COR-L47 (cell line): ENCODE measurements at regions not wholly inside any gene's neighbourhood (a gene's known extent, or its start where the extent isn't known, plus 50 kb on each side); places are given as distances from the start of the nearest gene placed in this dataset.
"Not testable (repeated sequence)": the region's sequence is repeated elsewhere in the genome, so short reads cannot be mapped to it uniquely, and the experiment has no call there.

ENCODE experiments used
- DNase-seq: peaks from one replicate; lab custom pipeline; 2025; lab: John Stamatoyannopoulos, UW

DNA sequence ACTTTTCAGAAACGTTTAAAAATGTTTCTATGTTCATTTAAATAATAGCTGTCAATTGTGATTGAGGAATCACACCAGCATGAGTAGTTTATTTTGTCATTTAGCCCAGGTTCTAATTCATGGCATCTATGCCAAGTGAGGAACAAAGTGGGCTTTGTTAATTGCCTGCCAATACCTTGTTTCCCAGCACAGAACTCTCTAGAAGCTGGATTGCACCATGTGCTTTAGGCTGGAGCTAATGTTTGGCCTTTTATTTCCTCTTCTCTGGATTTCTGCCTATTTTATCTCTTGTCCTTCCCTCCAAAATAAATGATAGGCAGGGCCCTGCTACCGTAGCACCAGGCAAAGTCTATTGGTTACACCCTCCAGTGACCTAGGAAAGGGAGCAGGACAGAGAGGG is 109.9 kb upstream of the ITGB1 start:
- DNase-seq: no peak

DNA sequence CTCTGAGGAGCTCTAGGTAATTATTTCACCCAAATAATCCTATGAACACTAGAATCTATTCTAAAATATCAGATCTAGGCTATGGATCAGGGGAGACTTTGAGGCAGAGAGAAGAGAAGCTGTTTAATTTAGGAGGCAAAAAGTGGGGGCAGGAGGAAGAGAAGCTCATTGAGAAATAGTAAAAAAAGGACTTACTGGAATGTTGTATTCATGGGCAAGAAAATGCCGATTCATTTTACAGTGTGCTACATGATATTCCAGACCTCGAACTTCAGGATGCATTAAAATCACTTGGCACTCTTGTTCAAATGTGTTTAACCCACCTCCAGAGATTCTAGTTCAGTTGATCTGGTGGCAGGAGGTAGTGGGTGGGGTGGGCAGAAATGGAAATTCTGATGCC is 109.5 kb upstream of the ITGB1 start:
- DNase-seq: no peak

- no peak for DNase-seq
These were observed 108.7 kb upstream of the ITGB1 start for GRCh38 chr10:33066558-33067236.

DNA sequence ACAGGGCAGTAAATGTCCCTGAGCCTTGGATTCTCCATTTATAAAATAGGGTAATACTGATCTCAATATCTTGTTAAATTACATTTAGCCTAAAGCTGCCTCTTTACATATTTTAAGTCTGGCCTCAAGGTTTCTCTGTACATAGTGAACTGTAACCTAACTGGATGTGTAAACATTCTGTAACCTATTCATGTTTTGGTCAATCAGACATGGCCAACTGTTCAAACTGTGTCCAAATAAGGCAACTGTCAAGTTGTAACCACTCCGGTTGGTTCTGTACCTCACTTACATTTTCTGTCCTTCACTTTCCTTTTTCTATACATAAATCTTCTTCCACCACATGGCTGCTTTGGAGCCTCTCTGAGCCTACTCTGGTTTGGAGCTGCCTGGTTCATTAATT is 107.1 kb upstream of the ITGB1 start:
- no peak for DNase-seq

DNA sequence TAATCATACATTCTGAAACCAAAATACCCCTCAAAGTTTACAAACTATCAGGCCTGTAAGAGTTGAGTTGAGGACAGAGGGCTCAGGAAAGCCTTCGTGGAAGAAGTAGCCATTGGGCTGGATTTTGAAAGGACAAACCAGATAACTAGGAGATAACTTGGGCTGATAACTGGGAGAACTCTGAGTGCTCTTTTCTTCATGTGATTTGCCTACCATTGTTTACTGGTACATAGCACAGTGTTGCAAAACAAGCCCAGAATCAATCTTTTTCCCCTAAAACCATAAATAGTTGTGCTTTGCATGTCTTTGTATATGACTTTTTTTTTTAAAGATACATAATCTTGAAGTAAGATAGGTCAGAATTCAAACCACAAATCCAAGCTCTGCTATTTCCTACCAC is 106.7 kb upstream of the ITGB1 start:
- DNase-seq: no peak

- no peak for DNase-seq
These were observed 99.6 kb upstream of the ITGB1 start for GRCh38 chr10:33057620-33058019.

- DNase-seq: no peak
These were observed 99.0 kb upstream of the ITGB1 start for GRCh38 chr10:33056828-33057596.

DNA sequence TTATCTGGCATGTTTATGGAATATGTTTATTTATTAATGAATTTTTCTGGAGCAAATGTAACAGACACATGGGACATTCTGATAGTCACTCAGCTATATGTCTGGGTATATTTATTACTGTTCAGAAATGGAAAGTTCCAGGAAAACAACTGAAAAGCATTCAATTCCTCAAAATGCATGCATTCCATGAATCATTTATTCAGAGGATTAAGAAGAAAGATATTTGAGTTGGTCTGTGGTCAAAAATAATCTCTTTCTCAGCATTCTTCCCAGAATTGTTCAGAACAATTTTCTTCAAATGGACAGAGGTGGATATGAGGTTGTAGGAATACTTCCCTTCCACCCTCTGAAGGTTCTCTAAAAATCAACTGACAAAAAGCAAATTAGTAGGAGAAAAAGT is 97.6 kb upstream of the ITGB1 start:
- no peak for DNase-seq

DNA sequence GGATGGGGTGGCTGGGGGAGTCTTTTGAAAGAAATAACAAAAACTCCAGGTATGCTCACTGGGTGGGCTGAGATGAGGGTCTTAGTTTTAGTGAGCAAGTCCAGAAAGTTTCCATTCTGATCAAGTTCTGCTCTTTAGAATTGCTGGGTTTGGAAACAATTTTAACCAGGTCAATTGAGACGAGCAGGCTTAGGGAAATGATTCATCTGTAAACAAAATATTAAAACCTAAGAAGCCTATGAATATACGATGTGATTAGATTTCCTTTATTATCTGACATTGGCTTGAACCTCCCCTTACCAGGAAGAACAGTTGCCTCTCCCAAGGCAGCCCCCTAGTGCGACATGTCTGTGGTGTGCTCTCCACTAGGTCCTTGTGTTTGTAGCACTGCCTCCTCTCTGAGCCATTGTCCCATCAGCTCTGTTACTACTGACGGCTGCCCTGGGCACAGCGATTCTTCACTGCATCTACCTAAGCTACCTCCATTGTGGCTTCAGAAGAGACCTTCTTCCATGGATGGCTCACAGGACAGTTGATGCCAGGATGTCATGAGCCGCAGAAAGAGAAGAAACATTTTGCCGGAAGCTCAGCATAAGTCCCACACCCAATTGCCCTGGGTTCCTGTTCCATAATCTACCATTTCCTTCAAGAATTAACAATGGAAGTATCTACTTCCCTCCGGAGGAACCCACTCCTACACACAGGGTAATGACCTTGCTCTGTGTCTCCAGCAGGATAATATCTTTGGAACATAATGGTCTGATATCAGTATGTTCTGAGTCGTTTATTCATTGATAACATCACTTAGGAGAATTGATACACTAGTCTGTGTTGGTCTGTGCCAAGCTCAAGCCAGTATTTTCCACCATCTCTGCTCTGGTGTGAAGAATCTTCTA is 95.1 kb upstream of the ITGB1 start:
- no peak for DNase-seq

GRCh38 chr10:33052263-33052875 is 94.3 kb upstream of the ITGB1 start:
- DNase-seq: no peak

DNA sequence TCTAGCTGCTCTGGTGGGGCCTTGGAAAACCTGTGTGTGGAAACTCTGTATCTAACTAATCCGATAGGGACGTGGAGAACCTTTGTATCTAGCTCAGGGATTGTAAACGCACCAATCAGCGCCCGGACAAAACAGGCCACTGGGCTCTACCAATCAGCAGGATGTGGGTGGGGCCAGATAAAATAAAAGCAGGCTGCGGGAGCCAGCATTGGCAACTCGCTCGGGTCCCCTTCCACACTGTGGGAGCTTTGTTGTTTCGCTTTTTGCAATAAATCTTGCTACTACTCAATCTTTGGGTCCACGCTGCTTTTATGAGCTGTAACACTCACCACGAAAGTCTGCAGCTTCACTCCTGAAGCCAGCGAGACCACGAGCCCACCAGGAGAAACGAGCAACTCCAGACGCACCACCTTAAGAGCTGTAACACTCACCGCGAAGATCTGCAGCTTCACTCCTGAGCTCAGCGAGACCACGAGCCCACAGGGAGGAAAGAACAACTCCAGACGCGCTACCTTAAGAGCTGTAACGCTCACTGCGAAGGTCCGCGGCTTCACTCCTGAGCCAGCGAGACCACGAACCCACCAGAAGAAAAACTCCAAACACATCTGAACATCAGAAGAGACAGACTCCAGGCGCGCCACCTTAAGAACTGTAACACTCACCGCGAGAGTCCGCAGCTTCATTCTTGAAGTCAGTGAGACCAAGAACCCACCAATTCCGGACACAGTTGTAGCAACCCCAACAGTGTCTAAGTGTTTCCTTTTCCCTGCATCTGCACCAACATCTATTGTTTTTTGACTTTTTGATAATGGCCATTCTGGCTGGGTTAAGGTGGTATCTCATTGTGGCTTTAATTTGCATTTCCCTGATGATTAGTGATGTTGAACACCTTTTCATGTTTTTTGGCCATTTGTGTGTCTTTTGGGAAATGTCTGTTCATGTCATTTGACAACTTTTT is 92.2 kb upstream of the ITGB1 start:
- DNase-seq: not testable (repeated sequence)

DNA sequence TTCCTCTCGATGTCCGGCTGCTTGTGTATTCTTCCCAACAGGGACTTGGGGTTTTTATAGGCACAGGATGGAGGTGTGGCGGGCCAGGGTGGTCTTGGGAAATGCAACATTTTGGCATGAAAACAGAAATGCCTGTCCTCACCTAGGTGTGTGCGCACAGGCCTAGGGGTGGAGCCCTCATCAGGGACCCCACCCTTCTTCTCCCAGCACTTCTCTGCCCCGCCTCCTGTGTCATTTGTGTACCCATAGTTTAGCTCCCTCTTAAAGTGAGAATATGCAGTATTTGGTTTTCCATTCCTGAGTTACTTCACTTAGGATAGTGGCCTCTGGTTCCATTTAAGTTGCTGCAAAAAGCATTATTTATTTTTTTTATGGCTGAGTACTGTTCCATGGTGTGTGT is 90.2 kb upstream of the ITGB1 start:
- no peak for DNase-seq

- DNase-seq: no peak
These were observed 89.6 kb upstream of the ITGB1 start for GRCh38 chr10:33047655-33048054.

- no peak for DNase-seq
These were observed 88.8 kb upstream of the ITGB1 start for GRCh38 chr10:33046792-33047191.

DNA sequence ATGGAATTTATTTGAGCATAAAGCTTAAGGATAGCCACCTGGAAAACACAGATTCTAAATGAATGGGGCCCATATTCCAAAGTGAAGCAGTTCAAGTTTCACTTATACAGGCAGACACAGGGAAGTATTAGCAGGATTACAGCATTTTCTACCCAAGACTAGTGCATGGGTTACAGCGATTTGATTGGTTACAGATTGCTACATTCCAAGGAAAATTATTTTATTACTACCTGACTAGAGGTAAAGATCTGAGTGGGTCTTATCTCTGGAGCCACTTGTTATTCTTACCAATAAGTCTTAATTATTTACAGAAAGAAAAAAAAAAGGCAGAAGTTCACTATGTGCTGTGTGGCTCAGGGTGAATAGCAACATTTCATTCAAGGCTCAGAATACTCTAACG is 87.4 kb upstream of the ITGB1 start:
- DNase-seq: no peak

GRCh38 chr10:33042565-33042964 is 84.5 kb upstream of the ITGB1 start:
- no peak for DNase-seq

- DNase-seq: no peak
These were observed 83.9 kb upstream of the ITGB1 start for GRCh38 chr10:33041783-33042437.

DNA sequence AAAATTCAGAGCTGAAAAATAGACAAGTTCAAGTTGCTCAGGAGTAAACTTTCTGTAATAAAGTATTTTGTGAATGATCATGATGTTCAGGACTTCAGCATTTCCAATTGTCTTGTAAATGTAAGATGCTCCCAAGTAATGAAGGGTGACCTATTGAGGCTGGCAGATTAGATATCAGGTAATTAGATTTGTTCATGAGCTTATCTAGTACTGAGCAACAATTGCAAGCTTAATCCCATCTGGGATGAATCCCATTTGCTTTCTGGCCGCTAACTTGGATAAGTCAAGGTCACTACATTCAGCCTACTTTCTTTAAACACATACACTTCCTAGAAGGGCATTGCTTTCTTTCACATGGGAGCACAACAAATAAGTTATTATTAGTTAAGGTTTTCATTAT is 82.4 kb upstream of the ITGB1 start:
- DNase-seq: no peak

DNA sequence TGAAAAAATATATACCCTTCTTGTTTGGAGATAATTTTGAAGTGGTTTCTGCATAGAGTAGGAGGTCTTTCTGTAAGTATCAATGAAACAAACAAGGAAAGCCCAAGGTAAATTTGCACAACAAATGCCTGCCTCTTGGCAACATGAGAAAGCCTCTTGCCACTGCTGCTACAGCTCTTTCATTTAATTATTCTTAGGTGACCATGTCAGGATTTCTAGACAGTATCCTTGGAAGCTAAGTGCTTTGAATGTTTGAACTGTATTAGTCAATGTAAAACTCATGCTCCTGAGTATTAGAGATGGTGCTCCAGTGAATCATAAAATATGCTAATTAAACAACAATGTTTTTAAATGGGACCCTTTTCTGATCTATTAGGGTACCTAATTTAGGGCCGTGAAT is 81.2 kb upstream of the ITGB1 start:
- no peak for DNase-seq

DNA sequence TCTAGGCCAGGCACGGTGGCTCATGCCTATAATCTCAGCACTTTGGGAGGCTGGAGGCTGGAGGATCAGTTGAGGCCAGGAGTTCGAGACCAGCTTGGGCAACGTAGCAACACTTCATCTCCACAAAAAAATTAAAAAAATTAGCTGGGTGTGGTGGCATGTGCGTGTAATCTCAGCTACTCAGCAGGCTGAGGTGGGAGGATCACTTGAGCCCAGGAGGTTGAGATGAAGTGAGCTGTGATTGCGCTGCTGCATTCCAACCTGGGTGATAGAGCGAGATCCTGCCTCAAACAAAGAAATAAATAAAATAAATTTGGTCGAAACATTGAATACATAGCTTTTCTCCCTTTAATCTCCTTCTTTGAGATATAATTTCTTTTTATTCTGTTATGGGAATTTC is 80.6 kb upstream of the ITGB1 start:
- no peak for DNase-seq

- no peak for DNase-seq
These were observed 79.7 kb upstream of the ITGB1 start for GRCh38 chr10:33037726-33038125.
